ENCODE measurements at regions not wholly inside any gene's neighbourhood (a gene's known extent, or its start where the extent isn't known, plus 50 kb on each side); places are given as distances from the start of the nearest gene placed in this dataset.

DNA sequence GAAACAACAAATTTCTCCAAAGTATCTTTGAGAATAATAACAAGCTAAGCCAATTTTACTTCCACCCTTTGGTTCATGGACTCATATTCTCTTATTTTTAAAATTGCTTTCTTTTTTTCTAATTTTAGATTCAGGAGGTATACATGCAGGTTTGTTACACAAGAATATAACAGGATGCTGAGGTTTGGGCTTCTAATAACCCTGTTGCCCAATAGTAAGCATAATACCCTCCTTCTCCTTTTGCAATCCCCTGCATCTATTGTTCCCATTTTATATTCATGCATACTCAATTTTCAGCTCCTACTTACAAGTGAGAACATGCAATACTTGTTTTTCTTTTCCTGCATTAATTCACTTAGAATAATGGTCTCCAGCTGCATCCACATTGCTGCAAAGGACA, 202.3 kb upstream of the FSTL5 start:
- POLR2A ChIA-PET, result no interaction called here

DNA sequence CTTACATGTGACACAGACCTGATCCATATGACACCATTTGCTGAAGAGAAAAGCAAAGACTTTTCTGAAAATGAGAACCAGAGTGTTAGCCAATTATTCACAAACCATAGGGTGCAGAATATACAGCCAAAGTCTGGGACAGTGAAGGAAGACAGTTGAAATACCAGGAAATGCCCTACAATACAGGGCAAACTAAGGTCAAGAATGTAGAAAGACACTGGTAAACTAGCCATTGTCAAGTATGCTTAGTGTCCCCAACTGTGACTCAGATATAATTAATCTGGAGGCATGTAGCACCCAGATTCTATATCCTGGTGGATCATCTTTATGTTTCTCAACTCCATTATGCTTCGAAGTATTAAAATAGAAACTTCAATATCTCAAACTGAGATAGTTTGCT, 200.9 kb upstream of the FSTL5 start:
- TF ChIP-seq, protein P1, sequence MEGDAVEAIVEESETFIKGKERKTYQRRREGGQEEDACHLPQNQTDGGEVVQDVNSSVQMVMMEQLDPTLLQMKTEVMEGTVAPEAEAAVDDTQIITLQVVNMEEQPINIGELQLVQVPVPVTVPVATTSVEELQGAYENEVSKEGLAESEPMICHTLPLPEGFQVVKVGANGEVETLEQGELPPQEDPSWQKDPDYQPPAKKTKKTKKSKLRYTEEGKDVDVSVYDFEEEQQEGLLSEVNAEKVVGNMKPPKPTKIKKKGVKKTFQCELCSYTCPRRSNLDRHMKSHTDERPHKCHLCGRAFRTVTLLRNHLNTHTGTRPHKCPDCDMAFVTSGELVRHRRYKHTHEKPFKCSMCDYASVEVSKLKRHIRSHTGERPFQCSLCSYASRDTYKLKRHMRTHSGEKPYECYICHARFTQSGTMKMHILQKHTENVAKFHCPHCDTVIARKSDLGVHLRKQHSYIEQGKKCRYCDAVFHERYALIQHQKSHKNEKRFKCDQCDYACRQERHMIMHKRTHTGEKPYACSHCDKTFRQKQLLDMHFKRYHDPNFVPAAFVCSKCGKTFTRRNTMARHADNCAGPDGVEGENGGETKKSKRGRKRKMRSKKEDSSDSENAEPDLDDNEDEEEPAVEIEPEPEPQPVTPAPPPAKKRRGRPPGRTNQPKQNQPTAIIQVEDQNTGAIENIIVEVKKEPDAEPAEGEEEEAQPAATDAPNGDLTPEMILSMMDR (IDR thresholded peaks at IDR 0.05; ENCODE audit: unreplicated experiment), result no peak
- intact Hi-C loops (cut with micrococcal nuclease), result no loop called here
- POLR2A ChIA-PET, result no interaction called here
- CTCF ChIA-PET, result no interaction called here
- no peak for DNase-seq (ENCODE audit: unreplicated experiment)
- Mint-ChIP-seq H3K4me1 (ENCODE audit: insufficient read depth, unreplicated experiment) (no peaks in the 10 kb centered on the region), H3K9me3 (ENCODE audit: unreplicated experiment) (no peaks in the 10 kb centered on the region), H3K4me3 (ENCODE audit: unreplicated experiment) (no peak overlapping the region), H3K36me3 (ENCODE audit: insufficient read depth, unreplicated experiment) (no peaks in the 10 kb centered on the region), H3K27ac (ENCODE audit: low read depth, unreplicated experiment) (no peak overlapping the region), H3K27me3 (ENCODE audit: insufficient read depth, unreplicated experiment) (no peaks in the 10 kb centered on the region)
- no TSS peak for BruUV-seq (replicated peaks)

More for the DNA sequence above, 202.3 kb upstream of the FSTL5 start:
- Mint-ChIP-seq H3K27ac (ENCODE audit: low read depth, unreplicated experiment) (no peak overlapping the region), H3K27me3 (ENCODE audit: insufficient read depth, unreplicated experiment) (no peaks in the 10 kb centered on the region), H3K36me3 (ENCODE audit: insufficient read depth, unreplicated experiment) (no peaks in the 10 kb centered on the region), H3K4me1 (ENCODE audit: insufficient read depth, unreplicated experiment) (no peaks in the 10 kb centered on the region), H3K4me3 (ENCODE audit: unreplicated experiment) (no peak overlapping the region), H3K9me3 (ENCODE audit: unreplicated experiment) (no peaks in the 10 kb centered on the region)
- intact Hi-C loops (cut with micrococcal nuclease), result no loop called here
- no TSS peak for BruUV-seq (replicated peaks)
- CTCF ChIA-PET, result interaction anchor here (0.7 to 1.1 kb wide), 2 partner anchors 9 to 920 kb away, joined by 3 read pairs; no protein-coding TSS in a partner anchor
- peak; percentile 14 for DNase-seq (ENCODE audit: unreplicated experiment)
- TF ChIP-seq, protein P1 (IDR thresholded peaks at IDR 0.05; ENCODE audit: unreplicated experiment), result no peak

DNA sequence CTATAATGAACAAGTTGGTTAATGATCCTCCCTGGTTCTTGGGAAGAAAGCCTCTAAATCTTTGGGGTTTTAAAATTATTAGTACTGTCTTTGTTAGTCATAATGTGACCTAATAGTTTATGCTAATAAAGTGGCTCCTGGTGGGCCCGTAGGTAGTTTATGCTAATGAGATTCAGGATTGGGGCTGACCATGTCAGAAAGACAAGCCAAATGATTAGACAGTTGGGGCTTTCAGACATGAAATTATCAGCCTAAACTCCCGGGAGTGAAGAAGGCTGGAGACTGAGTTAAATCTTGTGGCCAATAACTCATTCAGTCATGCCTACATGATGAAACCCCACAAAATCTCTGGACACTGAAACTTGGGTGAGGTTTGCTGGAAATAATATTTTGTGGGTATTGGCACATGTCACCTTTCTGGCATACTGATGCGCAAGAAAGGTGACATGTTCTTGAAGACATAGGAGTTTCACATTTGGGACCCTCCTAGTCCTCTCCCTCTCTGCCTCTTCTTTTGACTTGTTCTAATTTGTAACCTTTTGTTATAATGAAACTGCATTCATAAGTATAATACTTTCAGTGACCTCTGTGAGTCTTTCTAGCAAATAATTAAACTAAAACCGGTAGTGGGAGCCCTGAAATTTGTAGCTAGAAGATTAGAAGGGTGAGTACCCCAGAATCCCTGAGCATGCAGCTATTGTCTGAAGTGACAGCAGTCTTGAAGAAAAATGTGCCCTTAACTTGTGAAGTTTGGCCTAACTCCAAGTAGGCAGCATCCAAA, 196.8 kb upstream of the FSTL5 start:
- H3K27ac Mint-ChIP-seq (ENCODE audit: low read depth, unreplicated experiment), result no peak overlapping the region
- no peaks in the 10 kb centered on the region for H3K9me3 Mint-ChIP-seq (ENCODE audit: unreplicated experiment)
- TF ChIP-seq, protein P1 (IDR thresholded peaks at IDR 0.05; ENCODE audit: unreplicated experiment), result no peak
- POLR2A ChIA-PET, result no interaction called here
- no peak for DNase-seq (ENCODE audit: unreplicated experiment)
- CTCF ChIA-PET, result no interaction called here
- H3K36me3 Mint-ChIP-seq (ENCODE audit: insufficient read depth, unreplicated experiment), result no peaks in the 10 kb centered on the region
- peaks cover 4% of the 10 kb centered on the region for H3K4me1 Mint-ChIP-seq (ENCODE audit: insufficient read depth, unreplicated experiment)
- H3K27me3 Mint-ChIP-seq (ENCODE audit: insufficient read depth, unreplicated experiment), result no peaks in the 10 kb centered on the region
- no TSS peak for BruUV-seq (replicated peaks)
- intact Hi-C loops (cut with micrococcal nuclease), result no loop called here
- H3K4me3 Mint-ChIP-seq (ENCODE audit: unreplicated experiment), result no peak overlapping the region

DNA sequence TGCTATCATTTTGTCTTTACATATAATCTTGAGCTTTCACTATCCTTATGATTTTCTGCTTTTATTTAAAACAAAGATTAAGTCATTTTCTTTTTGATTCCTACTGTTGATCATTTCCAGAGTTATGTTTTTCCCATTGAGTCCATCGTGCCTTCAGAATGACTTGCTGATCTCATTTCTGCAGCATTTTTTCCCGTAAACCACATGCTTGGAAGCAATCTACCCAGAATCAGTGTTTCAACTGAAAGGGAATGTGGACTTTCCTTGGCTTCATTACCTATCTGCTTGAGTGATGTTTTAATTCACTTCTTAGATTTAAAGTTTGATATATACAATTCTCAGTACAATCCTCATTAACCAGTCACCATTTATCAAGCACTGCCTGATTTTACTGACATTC, 192.4 kb upstream of the FSTL5 start:
- intact Hi-C loops (cut with micrococcal nuclease), result no loop called here
- H3K27ac Mint-ChIP-seq (ENCODE audit: low read depth, unreplicated experiment), result no peak overlapping the region
- peaks cover 7% of the 10 kb centered on the region for H3K36me3 Mint-ChIP-seq (ENCODE audit: insufficient read depth, unreplicated experiment)
- DNase-seq (ENCODE audit: unreplicated experiment), result no peak
- CTCF ChIA-PET, result interaction anchor here (0.6 kb wide), 1 partner anchor 901 kb away, joined by 3 read pairs; no protein-coding TSS in a partner anchor
- POLR2A ChIA-PET, result no interaction called here
- H3K27me3 Mint-ChIP-seq (ENCODE audit: insufficient read depth, unreplicated experiment), result no peaks in the 10 kb centered on the region
- H3K4me1 Mint-ChIP-seq (ENCODE audit: insufficient read depth, unreplicated experiment), result peaks cover 4% of the 10 kb centered on the region
- no TSS peak for BruUV-seq (replicated peaks)
- TF ChIP-seq, protein P1 (IDR thresholded peaks at IDR 0.05; ENCODE audit: unreplicated experiment), result no peak
- no peaks in the 10 kb centered on the region for H3K9me3 Mint-ChIP-seq (ENCODE audit: unreplicated experiment)
- H3K4me3 Mint-ChIP-seq (ENCODE audit: unreplicated experiment), result no peak overlapping the region

Measured in MCF 10A (cell line).